Keratinocyte (primary cell): ENCODE measurements at regions not wholly inside any gene's neighbourhood (a gene's known extent, or its start where the extent isn't known, plus 50 kb on each side); places are given as distances from the start of the nearest gene placed in this dataset.

Source experiments
- DNase-seq: peaks from one replicate; pipeline ENCODE4 v3.0.0-alpha.2; 2011; ENCODE audit warnings: low read depth, missing footprints, low spot score
- FAIRE-seq: peaks from 2 replicates; lab custom pipeline; 2011; peaks lifted over from hg19 to GRCh38; lab: Jason Lieb, UNC
- H2AFZ ChIP-seq: 2 replicates; pipeline ENCODE4 v1.6.0; 2012; ENCODE audit warnings: low read length, control low read depth, inconsistent platforms; ENCODE audit not compliant: control insufficient read depth
- H3K27ac ChIP-seq: 2 replicates; pipeline ENCODE4 v1.5.1; 2011; ENCODE audit warnings: low read length; ENCODE audit not compliant: control insufficient read depth, insufficient read depth
- H3K27me3 ChIP-seq: 3 replicates; pipeline ENCODE4 v1.6.0; 2011; ENCODE audit warnings: low read length; ENCODE audit not compliant: control insufficient read depth, insufficient read depth; ENCODE audit errors: extremely low read depth
- H3K36me3 ChIP-seq, 2 experiments: 2 replicates in 1 of 2; 3 replicates in 1 of 2; pipeline ENCODE4 v1.5.1; 2011; ENCODE audit warnings: low read length in 2 of 2, mild to moderate bottlenecking in 1 of 2; ENCODE audit not compliant: control insufficient read depth in 2 of 2, insufficient read depth in 2 of 2; ENCODE audit errors: extremely low read depth in 1 of 2
- H3K4me1 ChIP-seq: 3 replicates; pipeline ENCODE4 v1.5.1; 2011; ENCODE audit warnings: low read length; ENCODE audit not compliant: control insufficient read depth, insufficient read depth; ENCODE audit errors: extremely low read depth
- H3K4me2 ChIP-seq: 3 replicates; pipeline ENCODE4 v1.6.0; 2011; ENCODE audit warnings: low read depth, low read length; ENCODE audit not compliant: control insufficient read depth, insufficient read depth; ENCODE audit errors: extremely low read depth
- H3K4me3 ChIP-seq, 3 experiments: fragments of 200-600 bp in 1 of 3; sonication (generic) in 1 of 3; 2 replicates in 2 of 3; 3 replicates in 1 of 3; pipeline ENCODE4 v1.5.1; 2011 to 2016; ENCODE audit warnings: low read length in 3 of 3, mild to moderate bottlenecking in 3 of 3, control low read depth in 2 of 3, inconsistent platforms in 1 of 3, low read depth in 1 of 3, mixed read lengths in 1 of 3, mixed run types in 1 of 3, moderate library complexity in 1 of 3; ENCODE audit not compliant: control insufficient read depth in 2 of 3, insufficient read depth in 2 of 3; ENCODE audit errors: extremely low read depth in 1 of 3
- H3K79me2 ChIP-seq: 2 replicates; pipeline ENCODE4 v1.6.0; 2012; ENCODE audit warnings: low read length; ENCODE audit not compliant: control insufficient read depth, insufficient read depth
- H3K9ac ChIP-seq: 3 replicates; pipeline ENCODE4 v1.6.0; 2011; ENCODE audit warnings: low read length; ENCODE audit not compliant: control insufficient read depth, insufficient read depth; ENCODE audit errors: extremely low read depth
- H3K9me1 ChIP-seq: 3 replicates; pipeline ENCODE4 v1.6.0; 2011; ENCODE audit warnings: low read length; ENCODE audit not compliant: control insufficient read depth, insufficient read depth; ENCODE audit errors: extremely low read depth
- H3K9me3 ChIP-seq: 2 replicates; pipeline ENCODE4 v1.5.1; 2012; ENCODE audit warnings: low read depth, low read length; ENCODE audit not compliant: control insufficient read depth
- H4K20me1 ChIP-seq: 3 replicates; pipeline ENCODE4 v1.6.0; 2011; ENCODE audit warnings: low read length; ENCODE audit not compliant: control insufficient read depth, insufficient read depth; ENCODE audit errors: extremely low read depth
- CTCF ChIP-seq, 3 experiments: IDR thresholded peaks in 1 of 3; conservative IDR thresholded peaks in 1 of 3; optimal IDR thresholded peaks in 1 of 3; 2 replicates in 2 of 3; 3 replicates in 1 of 3; pipeline versions ENCODE3 to v1.5.1; 2011; ENCODE audit warnings: low read length in 3 of 3, mild to moderate bottlenecking in 3 of 3, moderate library complexity in 2 of 3, control low read depth in 1 of 3, inconsistent platforms in 1 of 3; ENCODE audit not compliant: insufficient read depth in 2 of 3; ENCODE audit errors: extremely low read depth in 1 of 3
- EZH2 ChIP-seq: IDR thresholded peaks from one replicate; pipeline ENCODE4 v1.6.1; 2012; ENCODE audit warnings: inconsistent platforms, mild to moderate bottlenecking, low read length, moderate library complexity
- dilution Hi-C: fragments of 300-500 bp; cut with MboI; formaldehyde crosslinking; loops from one replicate; pipeline ENCODE4 v1.7.0; 2020; ENCODE audit warnings: low sequenced_read_pairs; ENCODE audit not compliant: extremely low pct_ligation_motif_present

- Histone ChIP-seq H3K9ac (no peak overlapping the region), H3K4me3 (no peak overlapping the region), H3K9me3 (no peaks in the 10 kb centered on the region), H3K27ac (no peak overlapping the region), H3K4me1 (peaks cover 13% of the 10 kb centered on the region), H3K27me3 (peaks cover 2% of the 10 kb centered on the region), H3K79me2 (no peaks in the 10 kb centered on the region), H4K20me1 (no peaks in the 10 kb centered on the region), H3K9me1 (no peaks in the 10 kb centered on the region), H2AFZ (no peak overlapping the region), H3K4me2 (no peak overlapping the region), H3K36me3 (no peaks in the 10 kb centered on the region)
- DNase-seq (no peak), FAIRE-seq (no peak)
- dilution Hi-C loops: no loop called here
- TF ChIP-seq EZH2: no peak
- no peak for TF ChIP-seq CTCF (optimal IDR thresholded peaks at IDR 0.05 in 1 of 3, IDR thresholded peaks at IDR 0.05 in 1 of 3, conservative IDR thresholded peaks at IDR 0.05 in 1 of 3; ENCODE audit: extremely low read depth in 1 of 3, insufficient read depth in 2 of 3, low read length in 3 of 3)
These were observed 132.1 kb downstream of the EMX2 start for GRCh38 chr10:117674646-117675045.

GRCh38 chr10:117675514-117676055, 133.0 kb downstream of the EMX2 start:
- Histone ChIP-seq H3K9me3 (no peaks in the 10 kb centered on the region), H3K36me3 (no peaks in the 10 kb centered on the region), H3K27me3 (peaks cover 2% of the 10 kb centered on the region), H2AFZ (no peak overlapping the region), H3K27ac (no peak overlapping the region), H3K9ac (no peak overlapping the region), H3K79me2 (no peaks in the 10 kb centered on the region), H3K9me1 (no peaks in the 10 kb centered on the region), H3K4me2 (no peak overlapping the region), H3K4me1 (peaks cover 13% of the 10 kb centered on the region), H4K20me1 (no peaks in the 10 kb centered on the region), H3K4me3 (no peak overlapping the region)
- FAIRE-seq (no peak), DNase-seq (no peak)
- dilution Hi-C loops: no loop called here
- TF ChIP-seq EZH2 (no peak), CTCF (optimal IDR thresholded peaks at IDR 0.05 in 1 of 3, IDR thresholded peaks at IDR 0.05 in 1 of 3, conservative IDR thresholded peaks at IDR 0.05 in 1 of 3; ENCODE audit: extremely low read depth in 1 of 3, insufficient read depth in 2 of 3, low read length in 3 of 3) (no peak)
